VCaP (cell line): ENCODE measurements at regions not wholly inside any gene's neighbourhood (a gene's known extent, or its start where the extent isn't known, plus 50 kb on each side); places are given as distances from the start of the nearest gene placed in this dataset.

Experiments used
- H3K27ac ChIP-seq: fragments of 450-650 bp; 2 replicates; pipeline ENCODE4 v1.5.1; 2017
- CTCF ChIP-seq: fragments of 450-650 bp; conservative IDR thresholded peaks from 2 replicates; pipeline ENCODE4 v1.5.1; 2017; ENCODE audit warnings: mild to moderate bottlenecking, moderate library complexity

DNA sequence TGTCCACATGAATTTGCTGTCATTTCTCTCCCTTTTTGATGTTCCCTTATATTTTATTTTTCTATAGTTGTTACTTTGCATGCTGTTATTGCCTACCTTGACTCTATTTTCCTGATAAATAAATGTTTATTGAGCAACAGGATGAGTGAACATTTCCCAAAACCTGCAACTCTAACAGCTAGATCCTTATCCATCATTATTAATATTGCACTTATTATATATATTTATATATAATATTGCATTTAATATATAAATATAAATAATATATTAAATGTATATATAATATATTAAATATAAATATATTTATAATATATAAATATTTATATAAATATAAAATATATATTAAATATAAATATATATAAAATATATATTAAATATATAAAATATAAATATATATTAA, 436.1 kb upstream of the MMADHC start:
- H3K27ac ChIP-seq = no peak overlapping the region
- no peak for TF ChIP-seq CTCF

GRCh38 chr2:150023044-150023443, 435.5 kb upstream of the MMADHC start:
- no peak for TF ChIP-seq CTCF

GRCh38 chr2:150020937-150021673, 433.5 kb upstream of the MMADHC start:
- TF ChIP-seq CTCF = no peak
- no peak overlapping the region for H3K27ac ChIP-seq

More at GRCh38 chr2:150023044-150023443, 435.5 kb upstream of the MMADHC start:
- no peak overlapping the region for H3K27ac ChIP-seq

- H3K27ac ChIP-seq = no peak overlapping the region
- TF ChIP-seq CTCF = no peak
These were observed 432.6 kb upstream of the MMADHC start for GRCh38 chr2:150020221-150020620.

GRCh38 chr2:150019063-150019462, 431.5 kb upstream of the MMADHC start:
- H3K27ac ChIP-seq = no peak overlapping the region
- no peak for TF ChIP-seq CTCF

GRCh38 chr2:150012986-150013385, 425.4 kb upstream of the MMADHC start:
- H3K27ac ChIP-seq = no peak overlapping the region
- TF ChIP-seq CTCF = no peak

- TF ChIP-seq CTCF = no peak
- H3K27ac ChIP-seq = no peak overlapping the region
These were observed 423.7 kb upstream of the MMADHC start for GRCh38 chr2:150011161-150011730.
